ENCODE measurements at regions not wholly inside any gene's neighbourhood (a gene's known extent, or its start where the extent isn't known, plus 50 kb on each side); places are given as distances from the start of the nearest gene placed in this dataset.

- TF ChIP-seq CTCF (IDR thresholded peaks at IDR 0.05; ENCODE audit: low read depth, low read length), result no peak
- no peak overlapping the region for H3K4me3 ChIP-seq (ENCODE audit: low read depth, low read length)
- in situ Hi-C loops (cut with HindIII; ENCODE audit: low sequenced_read_pairs), result no loop called here
- no peak for DNase-seq (ENCODE audit: low read depth, low spot score)
Observed at GRCh38 chr2:48135797-48136196, 178.7 kb upstream of the FOXN2 start.

GRCh38 chr2:48137829-48138228, 176.7 kb upstream of the FOXN2 start:
- DNase-seq (ENCODE audit: low read depth, low spot score), result no peak
- H3K4me3 ChIP-seq (ENCODE audit: low read depth, low read length), result no peak overlapping the region
- in situ Hi-C loops (cut with HindIII; ENCODE audit: low sequenced_read_pairs), result no loop called here
- TF ChIP-seq CTCF (IDR thresholded peaks at IDR 0.05; ENCODE audit: low read depth, low read length), result no peak

GRCh38 chr2:48138898-48139297, 175.6 kb upstream of the FOXN2 start:
- no peak overlapping the region for H3K4me3 ChIP-seq (ENCODE audit: low read depth, low read length)
- in situ Hi-C loops (cut with HindIII; ENCODE audit: low sequenced_read_pairs), result no loop called here
- no peak for DNase-seq (ENCODE audit: low read depth, low spot score)
- TF ChIP-seq CTCF (IDR thresholded peaks at IDR 0.05; ENCODE audit: low read depth, low read length), result no peak

- H3K4me3 ChIP-seq (ENCODE audit: low read depth, low read length), result no peak overlapping the region
- no peak for TF ChIP-seq CTCF (IDR thresholded peaks at IDR 0.05; ENCODE audit: low read depth, low read length)
- in situ Hi-C loops (cut with HindIII; ENCODE audit: low sequenced_read_pairs), result no loop called here
- no peak for DNase-seq (ENCODE audit: low read depth, low spot score)
Observed at GRCh38 chr2:48140586-48140985, 173.9 kb upstream of the FOXN2 start.

- DNase-seq (ENCODE audit: low read depth, low spot score), result no peak
- TF ChIP-seq CTCF (IDR thresholded peaks at IDR 0.05; ENCODE audit: low read depth, low read length), result no peak
- in situ Hi-C loops (cut with HindIII; ENCODE audit: low sequenced_read_pairs), result no loop called here
- no peak overlapping the region for H3K4me3 ChIP-seq (ENCODE audit: low read depth, low read length)
Observed at GRCh38 chr2:48144777-48145176, 169.7 kb upstream of the FOXN2 start.

GRCh38 chr2:48145845-48146452, 168.5 kb upstream of the FOXN2 start:
- no peak overlapping the region for H3K4me3 ChIP-seq (ENCODE audit: low read depth, low read length)
- TF ChIP-seq CTCF (IDR thresholded peaks at IDR 0.05; ENCODE audit: low read depth, low read length), result no peak
- DNase-seq (ENCODE audit: low read depth, low spot score), result no peak
- in situ Hi-C loops (cut with HindIII; ENCODE audit: low sequenced_read_pairs), result no loop called here

- DNase-seq (ENCODE audit: low read depth, low spot score), result no peak
- no peak for TF ChIP-seq CTCF (IDR thresholded peaks at IDR 0.05; ENCODE audit: low read depth, low read length)
- in situ Hi-C loops (cut with HindIII; ENCODE audit: low sequenced_read_pairs), result no loop called here
- H3K4me3 ChIP-seq (ENCODE audit: low read depth, low read length), result no peak overlapping the region
Observed at GRCh38 chr2:48146552-48146951, 167.9 kb upstream of the FOXN2 start.
